Right lung (tissue), 2 donors: ENCODE measurements at regions not wholly inside any gene's neighbourhood (a gene's known extent, or its start where the extent isn't known, plus 50 kb on each side); places are given as distances from the start of the nearest gene placed in this dataset.

ENCODE experiments used
- DNase-seq, 2 donors: peaks; one replicate each; pipeline ENCODE4 v3.0.0-alpha.2; 2013

DNA sequence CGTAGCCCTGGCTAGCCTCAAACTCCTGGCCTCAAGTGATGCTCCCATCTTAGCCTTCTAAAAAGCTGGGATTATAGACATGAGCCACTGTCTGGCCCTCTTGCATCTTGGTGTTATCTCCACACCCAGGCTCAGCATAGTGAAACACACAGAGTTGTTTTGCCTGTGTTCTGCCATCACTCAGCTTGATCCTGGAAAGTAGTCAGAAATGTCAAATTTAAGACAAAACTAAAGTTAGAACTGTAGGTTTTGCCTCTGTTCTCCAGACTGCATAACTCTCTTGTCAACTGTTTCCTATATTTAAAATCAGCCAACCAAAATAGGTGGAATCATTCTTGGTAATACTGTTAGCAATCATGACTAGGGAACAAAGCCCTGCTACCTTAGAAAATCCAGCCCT, 72.1 kb upstream of the GULP1 start:
- DNase-seq: no peak

DNA sequence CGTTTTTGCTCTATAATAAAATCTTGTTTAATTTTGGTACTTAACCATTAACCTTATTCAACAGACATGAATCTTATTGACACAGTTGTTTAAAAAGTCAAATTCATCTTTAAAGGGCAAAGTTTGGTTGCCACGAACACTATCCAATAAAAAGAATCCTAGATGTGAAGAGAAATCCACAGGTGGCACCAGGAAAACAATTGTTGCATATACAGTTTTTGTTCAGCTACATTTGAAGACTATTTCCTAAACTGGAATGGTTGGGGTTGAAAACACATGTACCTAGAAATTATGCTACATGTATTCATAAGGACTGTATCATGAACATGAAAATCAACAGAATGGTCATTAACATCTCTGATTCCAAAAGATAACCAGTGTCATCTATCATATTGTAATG, 71.1 kb upstream of the GULP1 start:
- no peak for DNase-seq

DNA sequence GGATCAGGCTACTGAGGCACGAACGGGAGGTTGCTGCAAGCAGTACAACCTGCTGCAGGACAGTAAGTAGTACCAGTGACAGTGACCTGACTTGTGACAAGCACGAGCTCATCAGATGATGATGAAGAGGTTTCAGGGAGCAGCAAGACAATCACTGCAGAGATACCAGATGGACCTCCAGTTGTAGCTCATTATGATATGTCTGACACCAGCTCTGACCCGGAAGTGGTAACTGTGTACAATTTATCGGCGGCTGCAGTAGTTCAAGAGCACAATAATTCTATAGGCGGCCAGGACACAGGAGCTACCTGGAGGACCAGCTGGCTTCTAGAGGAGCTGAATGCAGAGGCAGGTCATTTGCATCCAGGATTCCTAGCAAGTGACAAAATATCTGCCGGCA, 64.0 kb upstream of the GULP1 start:
- DNase-seq: no peak

DNA sequence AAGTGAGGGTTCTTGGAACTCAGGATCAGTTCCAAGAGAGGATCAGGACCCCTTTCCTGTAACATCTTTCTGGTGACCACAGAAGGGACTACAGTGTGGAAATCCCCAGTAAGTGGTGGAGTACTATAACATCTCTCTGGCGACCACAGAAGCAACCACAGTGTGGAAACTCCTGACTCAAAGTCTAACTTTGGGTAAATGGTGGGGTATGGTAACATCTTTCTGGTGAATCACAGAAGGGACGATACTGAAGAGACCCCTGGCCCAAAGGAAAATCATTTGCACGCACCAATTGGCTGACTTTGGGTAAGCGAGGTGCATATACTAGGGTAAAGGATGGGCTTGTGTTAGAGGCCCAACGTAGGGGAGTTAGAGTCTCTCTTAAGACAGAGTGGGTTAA, 56.3 kb upstream of the GULP1 start:
- no peak for DNase-seq

DNA sequence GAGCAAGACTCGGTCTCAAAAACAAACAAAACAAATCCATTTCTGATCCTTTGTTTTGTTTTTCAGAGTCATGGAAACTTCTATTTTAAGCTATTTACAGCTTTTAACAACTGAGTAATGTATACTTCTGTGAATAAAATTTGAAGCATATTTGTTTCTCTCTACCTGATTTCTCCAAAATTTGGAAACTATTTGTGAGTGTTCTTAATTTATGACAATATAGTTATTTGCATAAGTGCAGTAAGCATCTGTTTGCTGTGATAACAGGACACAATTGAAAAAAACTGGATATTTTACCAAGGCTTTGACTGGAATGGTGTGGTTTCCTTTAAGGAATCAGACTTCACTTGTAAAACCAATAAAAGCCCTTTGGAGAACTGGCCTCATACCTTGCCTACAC, 53.3 kb upstream of the GULP1 start:
- DNase-seq: no peak
